ENCODE measurements at regions not wholly inside any gene's neighbourhood (a gene's known extent, or its start where the extent isn't known, plus 50 kb on each side); places are given as distances from the start of the nearest gene placed in this dataset.
A peak's percentile ranks its signal among the peaks of the same experiment; 100 is the strongest.
"Not testable (repeated sequence)": the region's sequence is repeated elsewhere in the genome, so short reads cannot be mapped to it uniquely, and the experiment has no call there.

DNA sequence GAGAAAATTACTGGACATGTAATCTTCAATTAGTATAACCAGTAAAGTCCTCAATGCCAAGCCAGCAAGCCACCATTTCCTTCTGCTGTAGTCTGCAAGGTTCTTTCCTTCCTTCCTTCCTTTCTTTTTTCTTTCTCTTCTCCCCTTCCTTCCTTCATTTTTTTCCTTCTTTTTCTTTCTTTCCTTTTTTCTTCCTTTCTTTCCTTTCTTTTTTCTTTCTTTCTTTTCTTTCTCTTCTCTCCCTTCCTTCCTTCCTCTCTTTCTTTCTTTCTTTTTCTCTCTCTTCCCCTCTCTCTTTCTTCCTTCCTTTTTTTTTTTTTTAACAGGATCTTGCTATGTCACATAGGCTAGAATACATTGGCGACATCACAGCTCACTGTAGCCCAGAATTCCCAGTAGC lies 369.8 kb downstream of the SEMA3D start:
- no peak for DNase-seq (ENCODE audit: low spot score)

- no peak for DNase-seq (ENCODE audit: low spot score)
Observed at GRCh38 chr7:84813376-84813775, 373.5 kb downstream of the SEMA3D start.

DNA sequence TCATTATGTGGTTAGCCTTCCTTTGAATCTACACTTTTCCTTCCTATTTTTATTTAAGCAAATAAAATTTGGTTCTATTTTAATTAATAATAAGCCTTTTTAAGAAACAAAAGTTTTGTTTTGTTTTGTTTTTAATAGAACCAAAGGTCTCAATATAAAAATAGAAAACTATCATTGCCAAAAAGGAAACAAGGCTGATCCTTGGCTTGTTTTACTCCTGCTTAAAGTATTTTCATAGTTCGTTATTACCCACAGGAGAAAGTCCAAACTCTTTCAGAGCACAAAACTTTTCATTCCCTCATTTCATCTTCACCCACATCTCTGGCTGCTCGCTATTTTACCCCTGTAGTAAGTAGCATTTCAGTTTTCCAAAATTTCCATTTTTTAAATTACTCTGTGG lies 374.8 kb downstream of the SEMA3D start:
- no peak for DNase-seq (ENCODE audit: low spot score)

- peak; percentile 80 for DNase-seq (ENCODE audit: low spot score)
Observed at GRCh38 chr7:84811362-84811761, 375.5 kb downstream of the SEMA3D start.

- no peak for DNase-seq (ENCODE audit: low spot score)
Observed at GRCh38 chr7:84809877-84810276, 377.0 kb downstream of the SEMA3D start.

- no peak for DNase-seq (ENCODE audit: low spot score)
Observed at GRCh38 chr7:84803979-84804378, 382.9 kb downstream of the SEMA3D start.

DNA sequence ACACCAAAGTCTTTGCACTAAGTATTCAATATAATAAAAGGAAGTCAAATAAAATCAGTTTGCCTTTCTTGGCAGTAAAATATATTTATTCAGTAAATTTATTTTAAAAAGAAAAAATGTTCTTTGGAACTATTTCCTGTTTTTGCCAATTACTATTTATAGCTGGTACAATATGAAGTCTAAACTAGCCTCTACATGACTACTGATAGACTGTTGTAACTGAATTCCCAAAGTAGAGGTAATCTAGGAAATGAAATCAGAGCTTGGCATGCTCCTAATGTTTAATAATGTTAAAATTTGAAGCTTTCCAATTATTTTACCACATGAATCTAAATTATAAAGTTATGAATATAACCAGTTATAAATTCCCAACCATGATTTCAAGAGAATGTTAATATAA lies 385.5 kb downstream of the SEMA3D start:
- no peak for DNase-seq (ENCODE audit: low spot score)

- no peak for DNase-seq (ENCODE audit: low spot score)
Observed at GRCh38 chr7:84800846-84801245, 386.0 kb downstream of the SEMA3D start.

GRCh38 chr7:84799106-84799505 lies 387.8 kb downstream of the SEMA3D start:
- DNase-seq (ENCODE audit: low spot score): no peak

DNA sequence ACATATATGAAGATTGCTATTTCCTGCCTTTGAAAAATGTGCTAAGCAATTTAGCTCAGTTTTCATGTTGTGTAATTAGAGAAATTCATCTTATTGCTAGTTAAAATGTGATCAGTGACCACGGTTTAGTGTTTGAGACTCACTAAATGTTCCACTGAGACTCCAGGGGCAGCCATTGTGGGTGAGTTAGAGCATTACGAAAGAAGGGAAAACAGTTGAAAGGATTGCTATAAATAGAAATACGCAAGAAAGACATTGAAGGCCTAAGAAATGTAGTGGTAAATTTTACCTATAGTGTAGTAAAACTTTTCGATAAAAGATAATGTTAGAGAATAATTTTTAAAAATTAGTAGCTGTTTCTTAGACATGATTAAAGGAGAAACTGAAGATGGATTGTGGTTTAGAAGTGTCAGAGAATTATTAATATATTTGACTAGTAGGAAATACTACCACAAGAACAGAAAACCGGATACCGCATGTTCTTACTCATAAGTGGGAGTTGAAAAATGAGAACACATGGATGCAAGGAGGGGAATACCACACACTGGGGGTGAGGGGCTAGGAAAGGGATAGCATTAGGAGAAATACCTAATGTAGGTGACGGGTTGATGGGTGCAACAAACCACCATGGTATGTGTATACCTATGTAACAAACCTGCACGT lies 394.5 kb downstream of the SEMA3D start:
- no peak for DNase-seq (ENCODE audit: low spot score)

GRCh38 chr7:84790882-84791281 lies 396.0 kb downstream of the SEMA3D start:
- no peak for DNase-seq (ENCODE audit: low spot score)

- no peak for DNase-seq (ENCODE audit: low spot score)
Observed at GRCh38 chr7:84786073-84786472, 400.8 kb downstream of the SEMA3D start.

- DNase-seq (ENCODE audit: low spot score): no peak
Observed at GRCh38 chr7:84784450-84784849, 402.4 kb downstream of the SEMA3D start.

GRCh38 chr7:84783141-84783778 lies 403.6 kb downstream of the SEMA3D start:
- no peak for DNase-seq (ENCODE audit: low spot score)

GRCh38 chr7:84781838-84782237 lies 405.0 kb downstream of the SEMA3D start:
- no peak for DNase-seq (ENCODE audit: low spot score)

- DNase-seq (ENCODE audit: low spot score): no peak
Observed at GRCh38 chr7:84780158-84781124, 406.4 kb downstream of the SEMA3D start.

GRCh38 chr7:84757761-84758160 lies 429.1 kb downstream of the SEMA3D start:
- no peak for DNase-seq (ENCODE audit: low spot score)

- DNase-seq (ENCODE audit: low spot score): no peak
Observed at GRCh38 chr7:84746353-84746752, 440.5 kb downstream of the SEMA3D start.

GRCh38 chr7:84744385-84744784 lies 442.5 kb downstream of the SEMA3D start:
- no peak for DNase-seq (ENCODE audit: low spot score)

DNA sequence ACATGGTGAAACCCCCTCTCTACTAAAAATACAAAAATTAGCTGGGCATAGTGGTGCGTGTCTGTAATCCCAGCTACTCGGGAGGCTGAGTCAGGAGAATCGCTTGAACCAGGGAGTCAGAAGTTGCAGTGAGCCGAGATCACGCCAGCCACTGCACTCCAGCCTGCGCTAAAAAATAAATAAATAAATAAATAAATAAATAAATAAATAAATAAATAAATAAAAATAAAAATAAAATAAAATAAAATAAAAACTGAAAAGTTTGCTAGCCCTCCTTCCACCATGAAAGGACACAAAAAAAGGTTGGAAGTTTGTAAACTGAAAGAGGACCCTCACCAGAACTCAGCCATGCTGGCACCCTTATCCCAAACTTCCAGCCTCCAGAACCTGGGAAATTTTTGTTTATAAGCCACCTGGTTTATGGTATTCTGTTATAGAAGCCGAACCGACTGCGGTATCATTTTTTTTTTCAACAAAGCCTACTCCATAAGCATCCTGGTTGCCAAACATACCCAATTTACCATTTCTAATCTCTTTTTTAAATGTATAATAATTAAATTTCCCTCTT lies 448.2 kb downstream of the SEMA3D start:
- DNase-seq (ENCODE audit: low spot score): no peak

- DNase-seq (ENCODE audit: low spot score): no peak
Observed at GRCh38 chr7:84735677-84736076, 451.2 kb downstream of the SEMA3D start.

- no peak for DNase-seq (ENCODE audit: low spot score)
Observed at GRCh38 chr7:84735011-84735410, 451.8 kb downstream of the SEMA3D start.

GRCh38 chr7:84733976-84734375 lies 452.9 kb downstream of the SEMA3D start:
- DNase-seq (ENCODE audit: low spot score): not testable (repeated sequence)

Data from SW480 (cell line).